Smooth muscle cell (in vitro differentiated cells): ENCODE measurements at regions not wholly inside any gene's neighbourhood (a gene's known extent, or its start where the extent isn't known, plus 50 kb on each side); places are given as distances from the start of the nearest gene placed in this dataset.

Experiments used
- DNase-seq: peaks from one replicate; lab custom pipeline; 2025; ENCODE audit not compliant: unreplicated experiment; lab: John Stamatoyannopoulos, UW
- H2AFZ ChIP-seq: fragments of 200-600 bp; sonication (generic); 2 replicates; pipeline ENCODE4 v1.6.0; 2016; ENCODE audit warnings: antibody characterized with exemption, low read depth, mild to moderate bottlenecking
- H3F3A ChIP-seq: fragments of 200-600 bp; sonication (generic); 2 replicates; pipeline ENCODE4 v1.6.0; 2017; ENCODE audit warnings: antibody characterized with exemption, low read depth
- H3K27ac ChIP-seq: fragments of 200-600 bp; sonication (generic); 2 replicates; pipeline ENCODE4 v1.5.1; 2016; ENCODE audit warnings: low read depth, mild to moderate bottlenecking
- H3K27me3 ChIP-seq: fragments of 200-600 bp; sonication (generic); 2 replicates; pipeline ENCODE4 v1.6.1; 2016; ENCODE audit warnings: low read depth, mild to moderate bottlenecking
- H3K36me3 ChIP-seq: fragments of 200-600 bp; sonication (generic); 2 replicates; pipeline ENCODE4 v1.5.1; 2016; ENCODE audit warnings: low read depth
- H3K4me1 ChIP-seq: fragments of 200-600 bp; sonication (generic); 2 replicates; pipeline ENCODE4 v1.5.1; 2016; ENCODE audit warnings: low read depth
- H3K4me2 ChIP-seq: fragments of 200-600 bp; sonication (generic); 2 replicates; pipeline ENCODE4 v1.6.0; 2016; ENCODE audit warnings: mild to moderate bottlenecking
- H3K4me3 ChIP-seq: fragments of 200-600 bp; sonication (generic); 2 replicates; pipeline ENCODE4 v1.5.1; 2016; ENCODE audit warnings: mild to moderate bottlenecking
- H3K79me2 ChIP-seq: fragments of 200-600 bp; sonication (generic); 2 replicates; pipeline ENCODE4 v1.6.0; 2016; ENCODE audit warnings: low read depth, mild to moderate bottlenecking
- H3K9ac ChIP-seq: fragments of 200-600 bp; sonication (generic); 2 replicates; pipeline ENCODE4 v1.6.0; 2016; ENCODE audit warnings: low read depth
- H3K9me3 ChIP-seq: fragments of 200-600 bp; sonication (generic); replicated peaks from 2 replicates; pipeline ENCODE4 v1.5.1; 2016; ENCODE audit warnings: low read depth
- H4K20me1 ChIP-seq: fragments of 200-600 bp; sonication (generic); 2 replicates; pipeline ENCODE4 v1.6.0; 2016; ENCODE audit warnings: low read depth
- CTCF ChIP-seq: fragments of 200-600 bp; sonication (generic); IDR thresholded peaks from 2 replicates; pipeline ENCODE4 v1.5.1; 2017; ENCODE audit warnings: borderline replicate concordance, mild to moderate bottlenecking, antibody characterized with exemption; ENCODE audit not compliant: insufficient read depth, poor library complexity, severe bottlenecking
- WGBS: methylation state at CpG from one replicate; pipeline ENCODE4 v1.1.7; 2016; ENCODE audit warnings: low lambda C conversion rate; 5-methylcytosine and 5-hydroxymethylcytosine counted together

GRCh38 chr6:99836471-99836870 is 157.6 kb downstream of the MCHR2 start:
- Histone ChIP-seq H2AFZ (no peak overlapping the region), H3K4me1 (no peaks in the 10 kb centered on the region), H3K4me3 (no peak overlapping the region), H3K27me3 (no peaks in the 10 kb centered on the region), H3K79me2 (no peaks in the 10 kb centered on the region), H3K9ac (no peak overlapping the region), H3K27ac (no peak overlapping the region), H3F3A (no peaks in the 10 kb centered on the region), H3K4me2 (no peak overlapping the region), H3K9me3 (no peaks in the 10 kb centered on the region), H3K36me3 (no peaks in the 10 kb centered on the region), H4K20me1 (no peaks in the 10 kb centered on the region)
- TF ChIP-seq CTCF: no peak
- DNase-seq: no peak
- WGBS: 91% methylated on average over 3 of the region's 3 CpGs

- Histone ChIP-seq H3K9me3 (no peaks in the 10 kb centered on the region), H3F3A (no peaks in the 10 kb centered on the region), H3K4me3 (no peak overlapping the region), H3K27me3 (no peaks in the 10 kb centered on the region), H4K20me1 (no peaks in the 10 kb centered on the region), H2AFZ (no peak overlapping the region), H3K36me3 (no peaks in the 10 kb centered on the region), H3K4me1 (no peaks in the 10 kb centered on the region), H3K79me2 (no peaks in the 10 kb centered on the region), H3K9ac (no peak overlapping the region), H3K27ac (no peak overlapping the region), H3K4me2 (no peak overlapping the region)
- 78% methylated on average over 2 of the region's 2 CpGs for WGBS
- no peak for DNase-seq
- no peak for TF ChIP-seq CTCF
These were observed 155.4 kb downstream of the MCHR2 start for GRCh38 chr6:99838607-99839006.

- no peaks in the 10 kb centered on the region for H3K79me2 ChIP-seq
- H4K20me1 ChIP-seq: no peaks in the 10 kb centered on the region
- no peak overlapping the region for H3K27ac ChIP-seq
- no peak overlapping the region for H3K4me2 ChIP-seq
- H3K4me3 ChIP-seq: no peak overlapping the region
- H2AFZ ChIP-seq: no peak overlapping the region
- 48% methylated on average over 1 of the region's 1 CpG for WGBS
- no peaks in the 10 kb centered on the region for H3K4me1 ChIP-seq
- H3K9ac ChIP-seq: no peak overlapping the region
- no peaks in the 10 kb centered on the region for H3F3A ChIP-seq
- DNase-seq: no peak
- H3K36me3 ChIP-seq: no peaks in the 10 kb centered on the region
- no peaks in the 10 kb centered on the region for H3K9me3 ChIP-seq
- H3K27me3 ChIP-seq: no peaks in the 10 kb centered on the region
- TF ChIP-seq CTCF: no peak
These were observed 152.7 kb downstream of the MCHR2 start for GRCh38 chr6:99841297-99841696.

GRCh38 chr6:99846006-99846405 is 148.0 kb downstream of the MCHR2 start:
- Histone ChIP-seq H3K4me3 (no peak overlapping the region), H3K27ac (no peak overlapping the region)
- WGBS: 86% methylated on average over 2 of the region's 2 CpGs

More at GRCh38 chr6:99846006-99846405, 148.0 kb downstream of the MCHR2 start:
- no peaks in the 10 kb centered on the region for H3K9me3 ChIP-seq
- DNase-seq: no peak
- H4K20me1 ChIP-seq: no peaks in the 10 kb centered on the region
- no peak overlapping the region for H2AFZ ChIP-seq
- H3K4me1 ChIP-seq: no peaks in the 10 kb centered on the region
- no peaks in the 10 kb centered on the region for H3K27me3 ChIP-seq
- H3K9ac ChIP-seq: no peak overlapping the region
- no peak overlapping the region for H3K4me2 ChIP-seq
- H3K36me3 ChIP-seq: no peaks in the 10 kb centered on the region
- TF ChIP-seq CTCF: no peak
- H3K79me2 ChIP-seq: no peaks in the 10 kb centered on the region
- no peaks in the 10 kb centered on the region for H3F3A ChIP-seq
